ENCODE measurements at regions not wholly inside any gene's neighbourhood (a gene's known extent, or its start where the extent isn't known, plus 50 kb on each side); places are given as distances from the start of the nearest gene placed in this dataset.

DNA sequence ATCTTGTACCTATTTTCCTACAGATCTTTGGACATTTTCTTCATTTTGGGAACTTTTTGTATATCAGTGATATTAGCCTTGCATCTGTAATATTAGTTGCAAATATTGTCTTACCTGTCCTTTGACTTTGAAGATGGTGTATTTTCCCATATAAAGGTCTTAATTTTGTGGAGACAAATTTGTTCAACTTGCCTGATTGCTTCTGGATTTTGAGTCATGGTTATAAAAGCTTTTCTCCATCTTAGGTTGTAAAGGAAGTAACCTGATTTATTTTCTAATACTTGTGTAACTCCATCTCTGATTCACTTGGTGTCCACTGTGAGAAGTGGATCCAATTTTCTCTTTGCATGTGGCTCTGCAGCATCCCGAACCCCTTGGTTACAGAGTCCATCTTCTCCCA is 97.7 kb upstream of the OTOS start:
- no peak overlapping the region for H3K9ac ChIP-seq (ENCODE audit: low read length)
- H2AFZ ChIP-seq (ENCODE audit: low read length) = no peak overlapping the region
- ChIA-PET POLR2A (ENCODE audit: unreplicated experiment) (no interaction called here), CTCF (interaction anchor here (0.6 kb wide), 1 partner anchor 420 kb away, joined by 3 read pairs; no protein-coding TSS in a partner anchor)
- no peaks in the 10 kb centered on the region for H3K9me3 ChIP-seq (ENCODE audit: low read length)
- intact Hi-C loops (cut with micrococcal nuclease) = no loop called here
- no peaks in the 10 kb centered on the region for H3K9me2 ChIP-seq (replicated peaks; ENCODE audit: low read length)
- H4K20me1 ChIP-seq (ENCODE audit: low read length) = no peaks in the 10 kb centered on the region
- H3K4me2 ChIP-seq (ENCODE audit: low read length) = peak overlapping the region; percentile 53
- DNase-seq = no peak
- H3K4me3 ChIP-seq (ENCODE audit: low read length) = no peak overlapping the region
- peak overlapping the region; percentile 36 for H3K27ac ChIP-seq (ENCODE audit: low read length)
- no peak for ATAC-seq
- TF ChIP-seq EZH2phosphoT487 (IDR thresholded peaks at IDR 0.05; ENCODE audit: borderline replicate concordance, low read length) (no peak), EZH2 (IDR thresholded peaks at IDR 0.05; ENCODE audit: low read length, unreplicated experiment) (no peak)
- TF ChIP-seq, protein P1, sequence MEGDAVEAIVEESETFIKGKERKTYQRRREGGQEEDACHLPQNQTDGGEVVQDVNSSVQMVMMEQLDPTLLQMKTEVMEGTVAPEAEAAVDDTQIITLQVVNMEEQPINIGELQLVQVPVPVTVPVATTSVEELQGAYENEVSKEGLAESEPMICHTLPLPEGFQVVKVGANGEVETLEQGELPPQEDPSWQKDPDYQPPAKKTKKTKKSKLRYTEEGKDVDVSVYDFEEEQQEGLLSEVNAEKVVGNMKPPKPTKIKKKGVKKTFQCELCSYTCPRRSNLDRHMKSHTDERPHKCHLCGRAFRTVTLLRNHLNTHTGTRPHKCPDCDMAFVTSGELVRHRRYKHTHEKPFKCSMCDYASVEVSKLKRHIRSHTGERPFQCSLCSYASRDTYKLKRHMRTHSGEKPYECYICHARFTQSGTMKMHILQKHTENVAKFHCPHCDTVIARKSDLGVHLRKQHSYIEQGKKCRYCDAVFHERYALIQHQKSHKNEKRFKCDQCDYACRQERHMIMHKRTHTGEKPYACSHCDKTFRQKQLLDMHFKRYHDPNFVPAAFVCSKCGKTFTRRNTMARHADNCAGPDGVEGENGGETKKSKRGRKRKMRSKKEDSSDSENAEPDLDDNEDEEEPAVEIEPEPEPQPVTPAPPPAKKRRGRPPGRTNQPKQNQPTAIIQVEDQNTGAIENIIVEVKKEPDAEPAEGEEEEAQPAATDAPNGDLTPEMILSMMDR (conservative IDR thresholded peaks at IDR 0.05; ENCODE audit: low read depth, low read length) = no peak
- no TSS peak for BruUV-seq (replicated peaks)
- H3K27me3 ChIP-seq (ENCODE audit: low read length) = 0 out of 2 replicates have a peak, but pooled peaks cover 1% of the 10 kb centered on the region
- H3K4me1 ChIP-seq (ENCODE audit: insufficient read depth, low read length) = peaks cover 21% of the 10 kb centered on the region
- H3F3A ChIP-seq (ENCODE audit: low read length, unreplicated experiment) = peaks cover 6% of the 10 kb centered on the region
- H3K36me3 ChIP-seq (ENCODE audit: low read depth, low read length) = no peaks in the 10 kb centered on the region
- H3K79me2 ChIP-seq (ENCODE audit: low read length) = no peaks in the 10 kb centered on the region

DNA sequence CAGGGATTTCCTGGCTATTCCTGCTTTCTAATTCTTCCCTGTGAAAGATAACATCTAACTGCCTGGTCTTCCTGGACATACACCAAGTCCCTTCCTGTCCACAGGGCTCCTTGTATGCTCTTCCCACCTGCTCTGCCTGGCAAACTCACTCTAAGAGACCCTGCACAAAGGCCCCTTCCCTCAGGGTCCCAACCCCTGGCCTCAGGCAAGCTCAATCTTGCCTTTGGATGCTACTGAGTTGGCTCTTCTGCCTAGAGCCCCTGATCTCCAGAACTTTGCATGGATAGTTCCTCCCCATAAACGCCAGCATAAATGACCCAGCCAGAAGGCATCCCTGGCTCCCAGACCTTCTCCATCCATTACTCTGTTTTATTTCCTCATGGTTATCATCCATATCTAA is 98.3 kb upstream of the OTOS start:
- peak overlapping the region; percentile 53; the same call in 1 of the 2 replicates for H3K4me2 ChIP-seq (ENCODE audit: low read length)
- H3K79me2 ChIP-seq (ENCODE audit: low read length) = no peaks in the 10 kb centered on the region
- ATAC-seq = no peak
- no peak overlapping the region for H3K9ac ChIP-seq (ENCODE audit: low read length)
- no peaks in the 10 kb centered on the region for H3K9me3 ChIP-seq (ENCODE audit: low read length)
- peaks cover 6% of the 10 kb centered on the region for H3F3A ChIP-seq (ENCODE audit: low read length, unreplicated experiment)
- H4K20me1 ChIP-seq (ENCODE audit: low read length) = no peaks in the 10 kb centered on the region
- H3K27me3 ChIP-seq (ENCODE audit: low read length) = 0 out of 2 replicates have a peak, but pooled peaks cover 4% of the 10 kb centered on the region
- H3K27ac ChIP-seq (ENCODE audit: low read length) = peak overlapping the region; percentile 36
- no peak for DNase-seq
- H3K4me1 ChIP-seq (ENCODE audit: insufficient read depth, low read length) = peaks cover 21% of the 10 kb centered on the region
- no peak overlapping the region for H2AFZ ChIP-seq (ENCODE audit: low read length)
- no peaks in the 10 kb centered on the region for H3K9me2 ChIP-seq (replicated peaks; ENCODE audit: low read length)
- H3K4me3 ChIP-seq (ENCODE audit: low read length) = no peak overlapping the region
- TF ChIP-seq, protein P1 (conservative IDR thresholded peaks at IDR 0.05; ENCODE audit: low read depth, low read length) = no peak
- TF ChIP-seq EZH2phosphoT487 (IDR thresholded peaks at IDR 0.05; ENCODE audit: borderline replicate concordance, low read length) = no peak
- TF ChIP-seq EZH2 (IDR thresholded peaks at IDR 0.05; ENCODE audit: low read length, unreplicated experiment) = no peak
- POLR2A ChIA-PET (ENCODE audit: unreplicated experiment) = no interaction called here
- BruUV-seq (replicated peaks) = no TSS peak
- intact Hi-C loops (cut with micrococcal nuclease) = no loop called here
- CTCF ChIA-PET = interaction anchor here (0.6 kb wide), 1 partner anchor 419 kb away, joined by 3 read pairs; no protein-coding TSS in a partner anchor
- no peaks in the 10 kb centered on the region for H3K36me3 ChIP-seq (ENCODE audit: low read depth, low read length)

DNA sequence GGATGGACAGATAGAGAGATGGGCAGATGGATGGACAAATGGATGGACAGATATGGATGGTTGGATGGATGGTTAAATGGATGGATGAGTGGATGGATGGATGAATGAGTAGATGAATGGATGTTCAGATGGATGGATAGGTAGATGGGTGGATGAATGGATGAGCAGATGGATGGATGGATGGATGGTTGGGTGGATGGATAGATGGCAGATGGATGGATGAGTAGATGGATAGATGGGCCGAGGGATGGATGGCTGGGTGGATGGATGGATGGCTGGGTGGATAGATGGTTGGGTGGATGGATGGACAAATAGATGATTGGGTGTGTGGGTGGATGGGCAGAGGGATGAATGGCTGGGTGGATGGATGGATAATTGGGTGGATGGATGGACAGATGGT is 98.9 kb upstream of the OTOS start:
- no peak overlapping the region for H3K27ac ChIP-seq (ENCODE audit: low read length)
- TF ChIP-seq, protein P1 (conservative IDR thresholded peaks at IDR 0.05; ENCODE audit: low read depth, low read length) = no peak
- TF ChIP-seq EZH2 (IDR thresholded peaks at IDR 0.05; ENCODE audit: low read length, unreplicated experiment) (no peak), EZH2phosphoT487 (IDR thresholded peaks at IDR 0.05; ENCODE audit: borderline replicate concordance, low read length) (no peak)
- ATAC-seq (no peak), DNase-seq (no peak)
- H3K4me1 ChIP-seq (ENCODE audit: insufficient read depth, low read length) = peaks cover 21% of the 10 kb centered on the region
- no peak overlapping the region for H2AFZ ChIP-seq (ENCODE audit: low read length)
- peaks cover 5% of the 10 kb centered on the region; the same call in 1 of the 2 replicates for H3K27me3 ChIP-seq (ENCODE audit: low read length)
- intact Hi-C loops (cut with micrococcal nuclease) = no loop called here
- no TSS peak for BruUV-seq (replicated peaks)
- H3K36me3 ChIP-seq (ENCODE audit: low read depth, low read length) = no peaks in the 10 kb centered on the region
- no peaks in the 10 kb centered on the region for H3K79me2 ChIP-seq (ENCODE audit: low read length)
- no peaks in the 10 kb centered on the region for H4K20me1 ChIP-seq (ENCODE audit: low read length)
- H3K4me3 ChIP-seq (ENCODE audit: low read length) = no peak overlapping the region
- H3K9me3 ChIP-seq (ENCODE audit: low read length) = no peaks in the 10 kb centered on the region
- no peak overlapping the region for H3K9ac ChIP-seq (ENCODE audit: low read length)
- peaks cover 6% of the 10 kb centered on the region for H3F3A ChIP-seq (ENCODE audit: low read length, unreplicated experiment)
- no peaks in the 10 kb centered on the region for H3K9me2 ChIP-seq (replicated peaks; ENCODE audit: low read length)
- POLR2A ChIA-PET (ENCODE audit: unreplicated experiment) = no interaction called here
- H3K4me2 ChIP-seq (ENCODE audit: low read length) = no peak overlapping the region
- CTCF ChIA-PET = no interaction called here
